KOPT-K1 (cell line): ENCODE measurements at regions not wholly inside any gene's neighbourhood (a gene's known extent, or its start where the extent isn't known, plus 50 kb on each side); places are given as distances from the start of the nearest gene placed in this dataset.

Experiments used
- H3K27ac ChIP-seq: fragments of 200-600 bp; sonication (generic); 2 replicates; pipeline ENCODE4 v1.5.1; 2016; ENCODE audit warnings: antibody characterized with exemption, mild to moderate bottlenecking, low read depth, low read length; ENCODE audit not compliant: poor library complexity, severe bottlenecking
- H3K36me3 ChIP-seq: fragments of 200-600 bp; sonication (generic); 2 replicates; pipeline ENCODE4 v1.5.1; 2017; ENCODE audit warnings: antibody characterized with exemption, mild to moderate bottlenecking, low read length, moderate library complexity; ENCODE audit not compliant: insufficient read depth
- H3K9me3 ChIP-seq: fragments of 200-600 bp; sonication (generic); 2 replicates; pipeline ENCODE4 v1.5.1; 2017; ENCODE audit warnings: antibody characterized with exemption, low read length, mild to moderate bottlenecking; ENCODE audit not compliant: insufficient read depth, poor library complexity, severe bottlenecking

DNA sequence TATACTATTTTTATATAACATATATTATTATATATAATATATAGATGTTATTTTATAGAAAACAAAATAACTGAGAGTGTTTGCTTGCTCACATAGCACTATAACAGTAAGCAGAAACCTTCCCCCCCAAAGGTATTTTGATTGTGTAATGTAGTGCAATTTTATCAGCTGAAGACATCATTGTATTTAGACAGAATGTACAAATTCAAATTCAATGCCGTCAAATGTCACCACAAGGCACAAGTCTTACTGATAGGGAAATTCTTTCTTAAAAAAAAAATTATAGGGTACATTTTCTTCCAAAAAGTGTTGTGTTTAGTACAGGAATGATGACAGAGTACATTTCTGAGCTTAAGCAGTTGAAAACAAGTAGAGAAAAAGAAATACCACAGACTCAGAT lies 1147.1 kb upstream of the SPRY2 start:
- no peaks in the 10 kb centered on the region for H3K9me3 ChIP-seq
- H3K36me3 ChIP-seq = no peaks in the 10 kb centered on the region
- H3K27ac ChIP-seq = no peak overlapping the region

DNA sequence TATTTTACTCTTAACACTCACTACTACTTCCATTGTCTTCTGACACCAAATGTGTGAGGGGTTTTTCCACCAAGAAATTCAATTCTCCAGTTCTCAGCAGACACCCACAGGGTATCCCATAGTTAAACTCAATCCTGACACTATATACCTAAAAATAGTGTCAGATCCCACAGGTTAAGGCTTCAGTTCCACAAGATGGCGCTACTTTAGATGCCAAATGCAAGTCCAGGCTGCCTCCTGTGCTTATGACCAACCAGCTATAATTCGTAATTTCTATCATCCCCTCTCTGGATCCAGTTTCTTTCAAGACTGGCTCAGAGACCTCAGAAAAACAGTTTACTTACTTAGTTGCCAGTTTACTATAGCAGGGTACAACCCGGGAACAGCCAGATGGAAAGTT lies 1146.2 kb upstream of the SPRY2 start:
- no peaks in the 10 kb centered on the region for H3K9me3 ChIP-seq
- no peak overlapping the region for H3K27ac ChIP-seq
- H3K36me3 ChIP-seq = no peaks in the 10 kb centered on the region

DNA sequence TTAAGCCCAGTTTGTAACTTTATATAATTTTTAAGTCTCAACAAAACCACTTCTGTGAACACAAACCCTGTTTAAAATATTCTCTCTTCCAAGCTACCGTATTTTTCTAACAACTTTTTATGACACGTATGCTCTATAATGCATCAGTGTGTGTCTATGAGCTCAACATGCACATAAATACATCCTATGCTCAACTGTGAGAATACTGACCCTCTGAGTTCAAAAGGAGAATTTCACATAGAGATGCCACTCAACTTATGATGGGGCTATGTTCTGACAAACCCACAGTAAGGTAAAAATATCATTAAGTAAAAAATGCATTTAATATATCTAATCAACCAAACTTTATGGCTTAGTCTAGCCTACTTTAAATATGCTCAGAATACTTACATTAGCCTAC lies 1139.7 kb upstream of the SPRY2 start:
- H3K9me3 ChIP-seq = no peaks in the 10 kb centered on the region
- no peak overlapping the region for H3K27ac ChIP-seq
- H3K36me3 ChIP-seq = no peaks in the 10 kb centered on the region

DNA sequence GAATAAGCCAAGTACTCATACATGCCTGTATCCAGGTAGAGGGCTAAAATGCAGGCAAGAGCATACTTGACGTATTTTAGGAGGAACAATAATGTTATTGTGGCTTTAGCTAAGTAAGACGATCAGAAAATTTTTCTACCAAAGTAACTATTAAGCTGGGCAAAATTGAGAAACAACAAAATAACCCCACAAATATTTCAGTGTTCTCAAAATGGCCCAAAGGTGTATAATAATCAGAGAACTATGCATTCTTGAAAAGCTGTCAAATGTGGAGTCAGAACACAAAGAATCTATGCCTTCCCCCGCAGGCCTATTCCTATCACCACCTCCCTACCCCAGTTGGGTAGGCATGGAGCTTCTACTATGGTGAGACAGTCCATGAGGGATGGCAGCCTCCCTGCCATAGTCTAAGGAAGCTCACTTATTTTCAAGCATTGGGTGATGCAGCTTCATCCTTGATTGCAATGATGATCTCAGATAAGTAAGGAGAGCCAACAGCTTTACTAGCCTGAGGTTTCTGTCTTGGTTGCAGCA lies 1132.5 kb upstream of the SPRY2 start:
- H3K36me3 ChIP-seq = no peaks in the 10 kb centered on the region
- no peak overlapping the region for H3K27ac ChIP-seq
- no peaks in the 10 kb centered on the region for H3K9me3 ChIP-seq

DNA sequence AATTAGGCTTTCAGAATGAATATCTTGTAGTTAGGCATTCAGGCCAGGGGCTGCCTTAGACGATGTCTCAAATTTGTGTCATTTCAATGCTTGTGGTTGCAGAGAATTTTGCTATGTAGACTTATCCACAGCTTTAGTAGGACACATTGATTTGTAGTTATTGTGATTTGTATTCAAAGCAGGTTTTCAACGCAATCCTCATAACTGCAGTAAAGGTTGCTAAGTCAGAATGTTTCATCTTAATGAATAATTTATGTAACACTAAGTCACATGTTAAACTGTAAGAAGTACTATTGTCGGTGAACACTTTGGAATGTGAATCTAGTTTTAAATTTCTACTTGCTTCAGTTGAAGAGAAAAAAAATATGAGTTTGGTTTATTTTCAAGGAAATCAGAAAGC lies 1117.2 kb upstream of the SPRY2 start:
- Histone ChIP-seq H3K36me3 (no peaks in the 10 kb centered on the region), H3K27ac (no peak overlapping the region), H3K9me3 (no peaks in the 10 kb centered on the region)

DNA sequence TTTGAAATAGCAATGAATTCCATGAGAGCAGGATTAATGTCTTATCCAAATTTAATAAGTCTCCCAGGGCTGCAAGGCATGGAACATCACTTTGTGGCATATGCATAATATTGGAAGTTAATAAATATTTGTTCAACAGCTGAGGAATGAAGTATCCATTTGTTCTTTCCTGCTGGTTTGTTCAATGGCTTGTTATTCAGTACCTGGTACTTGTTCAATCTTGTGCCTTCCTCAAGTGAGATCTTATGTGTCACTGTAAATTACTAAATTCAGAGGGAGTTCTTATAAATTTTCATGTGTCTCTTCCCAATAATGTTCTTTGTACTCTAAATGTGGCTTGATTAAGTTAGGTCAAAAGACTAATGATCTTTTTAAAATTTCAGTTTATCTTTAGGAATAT lies 1105.5 kb upstream of the SPRY2 start:
- no peaks in the 10 kb centered on the region for H3K9me3 ChIP-seq
- no peak overlapping the region for H3K27ac ChIP-seq
- no peaks in the 10 kb centered on the region for H3K36me3 ChIP-seq

DNA sequence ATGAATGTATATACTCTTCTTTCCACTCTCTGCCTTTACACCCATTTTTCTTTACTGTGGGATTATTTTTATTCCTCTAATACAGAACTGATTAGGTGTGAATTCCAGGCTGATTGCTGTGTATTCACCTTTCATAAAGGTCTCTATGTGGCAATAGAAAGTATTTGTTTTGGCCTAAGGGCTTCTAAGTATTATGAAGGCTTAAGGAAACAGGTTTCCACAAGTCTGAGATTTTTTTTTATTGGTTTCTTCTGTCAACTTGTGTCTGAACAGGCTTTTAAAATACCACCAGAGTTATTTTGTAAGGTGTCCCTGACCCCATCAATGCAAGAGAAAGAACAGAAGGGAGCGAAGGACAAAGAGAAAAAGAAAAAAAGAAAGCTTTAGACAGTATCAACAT lies 1102.0 kb upstream of the SPRY2 start:
- Histone ChIP-seq H3K27ac (no peak overlapping the region), H3K9me3 (no peaks in the 10 kb centered on the region), H3K36me3 (no peaks in the 10 kb centered on the region)

DNA sequence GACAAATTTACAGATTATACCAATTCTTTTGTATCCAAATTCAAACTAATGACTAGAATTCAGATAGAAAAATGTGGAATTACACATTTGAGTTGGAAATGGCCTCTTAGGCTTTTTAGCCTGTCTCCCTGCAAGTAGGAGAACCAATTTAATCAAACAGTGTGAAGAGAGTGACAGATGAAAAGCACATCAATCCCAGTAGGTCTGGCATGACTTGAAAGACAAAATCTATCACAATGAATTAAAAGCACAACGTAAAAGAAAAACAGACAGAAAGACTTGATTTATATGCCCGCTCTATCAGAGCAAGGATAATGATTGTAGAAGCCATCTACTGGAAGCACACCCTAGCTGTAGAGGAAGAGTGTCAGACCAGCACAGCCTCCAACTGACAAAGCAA lies 1084.4 kb upstream of the SPRY2 start:
- Histone ChIP-seq H3K9me3 (no peaks in the 10 kb centered on the region), H3K36me3 (no peaks in the 10 kb centered on the region), H3K27ac (no peak overlapping the region)

DNA sequence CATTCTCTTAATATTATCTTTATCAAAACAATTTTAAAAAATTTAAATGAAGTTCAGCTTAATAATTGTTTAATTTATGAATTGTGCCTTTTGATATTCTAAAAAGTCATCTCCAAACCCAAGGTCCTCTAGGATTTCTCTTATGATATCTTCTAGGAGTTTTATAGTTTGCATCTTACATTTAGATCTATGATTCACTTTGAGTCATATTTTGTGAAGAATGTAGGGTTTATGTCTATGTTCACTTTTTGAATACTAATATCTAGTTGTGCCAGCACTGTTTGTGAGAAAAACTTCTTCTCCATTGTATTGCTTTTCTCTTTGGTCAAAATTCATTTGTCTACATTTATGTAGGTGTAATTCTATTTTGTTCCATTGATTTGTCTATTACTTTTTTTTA lies 1068.4 kb upstream of the SPRY2 start:
- Histone ChIP-seq H3K9me3 (no peaks in the 10 kb centered on the region), H3K27ac (no peak overlapping the region), H3K36me3 (no peaks in the 10 kb centered on the region)

DNA sequence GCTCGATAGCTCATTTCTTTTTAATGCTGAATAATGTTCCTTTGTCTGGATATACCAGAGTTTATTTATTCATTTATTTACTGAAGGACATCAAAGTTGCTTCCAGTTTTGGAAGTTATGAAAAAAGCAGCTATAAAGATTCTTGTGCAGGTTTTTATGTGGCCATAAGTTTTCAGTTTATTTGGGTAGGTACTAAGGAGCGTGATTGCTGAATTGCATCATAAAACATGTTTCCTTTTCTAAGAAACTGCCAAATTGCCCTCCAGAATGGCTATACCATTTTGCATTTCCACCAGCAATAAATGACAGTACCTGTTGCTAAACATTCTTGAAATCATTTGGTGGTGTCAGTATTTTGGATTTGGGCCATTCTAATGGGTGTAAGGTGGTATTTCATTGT lies 1067.7 kb upstream of the SPRY2 start:
- no peak overlapping the region for H3K27ac ChIP-seq
- H3K36me3 ChIP-seq = no peaks in the 10 kb centered on the region
- H3K9me3 ChIP-seq = no peaks in the 10 kb centered on the region

DNA sequence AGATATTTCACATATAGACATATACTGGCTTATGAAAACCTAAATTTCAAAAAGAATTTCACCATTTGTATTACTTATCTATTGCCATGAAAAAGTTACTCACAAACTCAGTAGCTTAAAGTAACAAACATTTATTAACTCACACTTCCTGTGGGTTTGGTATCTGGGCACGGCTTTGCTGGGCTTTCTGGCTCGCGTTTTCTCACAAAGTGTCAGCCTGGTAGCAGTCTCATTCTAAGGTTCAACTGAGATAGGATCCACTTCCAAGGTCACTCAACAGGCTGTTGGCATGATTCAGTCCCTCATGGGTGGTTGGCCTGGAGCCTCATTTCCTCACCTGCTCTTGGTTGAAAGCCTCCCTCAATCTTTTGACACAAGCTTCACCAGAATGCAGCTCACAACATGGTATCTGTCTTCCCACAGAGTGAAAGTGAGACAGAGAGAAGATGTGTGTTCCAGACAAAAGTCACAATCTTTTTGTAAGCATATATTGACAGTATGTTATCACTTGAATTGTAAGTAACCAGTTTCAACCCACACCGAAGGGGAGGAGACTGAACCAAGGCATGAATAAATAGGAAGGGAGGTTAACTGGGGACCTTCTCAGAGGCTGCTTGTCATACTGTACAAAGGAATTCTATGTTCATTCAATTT lies 1065.8 kb upstream of the SPRY2 start:
- Histone ChIP-seq H3K9me3 (no peaks in the 10 kb centered on the region), H3K27ac (no peak overlapping the region), H3K36me3 (no peaks in the 10 kb centered on the region)

DNA sequence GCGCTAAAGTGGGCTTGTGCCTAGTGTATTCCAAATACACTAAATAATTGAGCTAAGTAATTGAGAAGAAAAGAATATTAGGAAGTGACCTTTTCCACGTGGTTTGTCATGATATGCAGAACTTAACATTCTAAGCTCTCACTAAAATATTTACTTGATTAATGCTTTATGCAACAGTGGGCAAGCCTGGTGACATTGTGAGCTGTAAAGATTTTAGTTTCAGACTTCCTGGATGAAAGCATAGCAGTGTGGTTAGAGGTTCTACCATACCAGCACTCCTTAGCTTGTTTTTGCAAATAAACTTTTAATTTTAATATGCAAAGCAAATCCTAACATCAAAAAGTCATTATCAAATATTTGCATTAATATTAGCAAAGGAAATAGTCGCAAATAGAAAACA lies 1065.1 kb upstream of the SPRY2 start:
- H3K9me3 ChIP-seq = no peaks in the 10 kb centered on the region
- H3K27ac ChIP-seq = no peak overlapping the region
- H3K36me3 ChIP-seq = no peaks in the 10 kb centered on the region

DNA sequence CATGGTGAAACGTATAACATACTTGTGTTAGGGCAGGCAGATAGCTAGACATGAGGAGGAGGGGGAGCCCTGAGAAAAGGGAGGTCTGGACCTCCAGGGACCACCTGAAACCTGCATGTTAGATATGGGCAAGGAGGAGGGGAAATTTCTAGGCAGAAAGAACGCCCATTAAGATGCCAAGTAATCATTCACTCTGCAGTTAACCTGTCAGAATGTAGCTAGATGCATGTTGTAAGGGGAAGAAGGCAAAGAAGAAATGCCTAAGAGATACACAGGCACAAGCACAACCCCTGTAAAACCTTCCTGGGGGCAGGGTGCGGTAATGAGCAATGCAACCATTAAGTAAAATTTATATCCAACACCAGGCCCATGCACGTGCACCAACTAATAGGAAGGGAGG lies 1055.3 kb upstream of the SPRY2 start:
- Histone ChIP-seq H3K27ac (no peak overlapping the region), H3K9me3 (no peaks in the 10 kb centered on the region), H3K36me3 (no peaks in the 10 kb centered on the region)

DNA sequence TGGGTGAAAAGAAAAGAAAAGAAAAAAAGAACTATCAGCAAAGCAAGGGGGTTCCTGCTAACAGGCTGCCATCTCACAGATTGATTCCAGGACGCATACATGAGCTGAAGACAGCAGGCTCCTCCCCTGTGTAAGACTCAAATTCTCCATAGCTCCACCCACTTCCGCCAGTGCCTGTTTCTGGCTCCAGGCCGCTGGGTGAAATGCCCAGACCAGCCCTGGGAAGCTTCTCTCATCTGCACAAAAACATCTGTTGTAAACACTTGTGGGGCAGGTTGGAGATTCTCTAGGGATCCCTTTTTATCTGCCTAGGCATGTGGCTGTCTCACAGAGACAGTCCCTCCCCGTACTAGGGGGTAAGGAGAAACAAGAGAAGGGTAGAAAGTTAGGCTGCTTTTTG lies 1054.4 kb upstream of the SPRY2 start:
- H3K27ac ChIP-seq = no peak overlapping the region
- H3K9me3 ChIP-seq = no peaks in the 10 kb centered on the region
- H3K36me3 ChIP-seq = no peaks in the 10 kb centered on the region

DNA sequence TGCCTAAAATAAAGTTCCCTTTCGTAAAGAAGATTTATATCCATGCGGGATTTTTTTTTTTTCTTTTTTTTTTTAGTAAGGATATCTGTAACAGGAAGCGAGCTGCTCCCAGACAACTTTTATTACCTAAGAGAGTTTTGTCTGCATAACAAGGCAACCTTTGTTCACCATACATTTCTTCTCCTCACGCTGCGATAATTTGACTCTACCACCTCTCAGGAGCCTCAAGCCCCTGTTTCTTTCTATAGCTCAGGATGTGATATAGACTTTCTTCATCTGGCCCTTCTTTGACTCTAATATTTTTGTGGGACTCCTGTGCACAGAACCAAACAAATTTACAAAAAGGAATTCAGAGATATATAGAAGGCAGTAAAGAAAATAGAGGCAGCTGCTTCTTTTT lies 1053.7 kb upstream of the SPRY2 start:
- no peak overlapping the region for H3K27ac ChIP-seq
- no peaks in the 10 kb centered on the region for H3K36me3 ChIP-seq
- no peaks in the 10 kb centered on the region for H3K9me3 ChIP-seq

DNA sequence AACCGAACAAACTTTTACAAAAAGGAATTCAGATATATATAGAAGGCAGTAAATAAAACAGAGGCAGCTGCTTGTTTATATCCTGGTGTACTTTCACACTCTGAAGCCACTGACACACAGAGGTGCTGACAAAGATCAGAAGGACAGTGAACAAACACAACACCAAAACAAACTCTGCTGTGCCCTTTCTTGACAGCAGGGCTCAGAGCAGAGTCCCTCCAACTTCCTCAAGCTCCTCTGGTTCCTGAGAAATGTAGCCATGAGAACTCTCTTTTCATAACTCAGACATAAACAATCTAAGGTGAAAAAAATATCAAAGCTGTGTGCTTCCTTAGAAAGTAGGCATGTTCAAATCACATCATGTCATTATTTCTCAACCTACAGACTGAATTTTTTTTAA lies 1052.8 kb upstream of the SPRY2 start:
- H3K36me3 ChIP-seq = no peaks in the 10 kb centered on the region
- no peak overlapping the region for H3K27ac ChIP-seq
- H3K9me3 ChIP-seq = no peaks in the 10 kb centered on the region
